GM18502 (cell line): ENCODE measurements at regions not wholly inside any gene's neighbourhood (a gene's known extent, or its start where the extent isn't known, plus 50 kb on each side); places are given as distances from the start of the nearest gene placed in this dataset.
"Not testable (repeated sequence)": the region's sequence is repeated elsewhere in the genome, so short reads cannot be mapped to it uniquely, and the experiment has no call there.

Source experiments
- ATAC-seq: cut with Tn5 transposase; IDR thresholded peaks from one replicate; pipeline ENCODE4 v1.9.1; 2021; ENCODE audit warnings: mild to moderate bottlenecking; ENCODE audit not compliant: unreplicated experiment, poor library complexity

DNA sequence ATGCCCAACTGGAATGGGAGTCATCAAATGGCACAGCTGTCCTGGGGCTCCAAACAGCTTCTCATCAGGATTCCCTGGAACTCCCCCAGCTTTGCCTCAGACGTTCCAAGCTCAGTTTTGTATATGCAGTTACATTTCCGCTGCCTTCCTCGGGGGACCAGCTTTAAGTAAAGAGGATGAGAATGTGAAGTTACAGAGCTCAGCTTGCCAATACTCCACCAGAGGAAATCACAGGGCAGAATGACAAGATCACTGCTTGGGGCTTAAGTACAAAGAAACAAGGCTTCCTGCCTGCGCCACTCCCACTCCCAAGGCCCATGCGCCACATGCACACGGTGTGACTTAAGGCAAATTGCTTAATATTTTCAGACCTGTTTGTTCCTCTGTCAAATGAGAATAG, 272.4 kb upstream of the CDH11 start:
- no peak for ATAC-seq

- ATAC-seq = no peak
These were observed 271.1 kb upstream of the CDH11 start for GRCh38 chr16:65392806-65393565.

DNA sequence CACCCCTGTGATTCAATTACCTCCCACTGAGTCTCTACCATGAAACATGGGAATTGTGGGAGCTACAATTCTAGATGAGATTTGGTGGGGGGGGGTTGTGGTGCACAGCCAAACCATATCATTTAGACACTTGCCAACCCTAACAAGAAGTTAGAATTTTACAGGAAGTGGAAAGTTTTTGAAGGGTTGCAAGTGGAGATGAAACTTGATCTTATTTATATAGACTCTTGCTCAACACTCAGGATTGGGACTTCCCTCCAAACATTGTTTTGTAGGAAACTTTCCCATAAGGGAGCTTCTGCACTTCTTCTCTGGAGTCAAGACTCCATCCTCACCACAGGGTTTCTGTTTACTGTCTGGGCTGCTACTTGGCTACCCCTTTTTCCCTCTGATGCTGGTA, 266.7 kb upstream of the CDH11 start:
- ATAC-seq = no peak

- no peak for ATAC-seq
These were observed 264.8 kb upstream of the CDH11 start for GRCh38 chr16:65386672-65387071.

- ATAC-seq = no peak
These were observed 262.6 kb upstream of the CDH11 start for GRCh38 chr16:65384441-65384840.

DNA sequence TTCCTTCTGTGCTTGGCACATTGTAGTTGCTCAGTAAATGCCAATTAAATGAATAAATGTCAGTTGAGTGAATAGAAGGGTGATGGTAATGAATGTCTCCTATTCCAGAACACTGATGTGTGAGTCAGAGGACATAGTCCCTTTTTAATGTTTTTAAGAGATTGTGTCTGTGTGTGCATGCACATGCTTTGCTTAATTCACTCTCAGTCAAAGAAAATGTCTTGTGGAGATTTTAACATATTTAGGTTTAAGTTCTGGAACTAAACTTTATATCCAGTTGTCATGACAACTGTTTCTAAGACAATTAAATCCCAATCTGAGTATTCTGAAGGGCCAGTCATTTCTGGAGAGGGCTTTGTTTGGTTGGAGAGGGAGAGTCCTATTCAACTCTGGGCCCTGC, 255.3 kb upstream of the CDH11 start:
- no peak for ATAC-seq

- no peak for ATAC-seq
These were observed 254.7 kb upstream of the CDH11 start for GRCh38 chr16:65376601-65377000.

DNA sequence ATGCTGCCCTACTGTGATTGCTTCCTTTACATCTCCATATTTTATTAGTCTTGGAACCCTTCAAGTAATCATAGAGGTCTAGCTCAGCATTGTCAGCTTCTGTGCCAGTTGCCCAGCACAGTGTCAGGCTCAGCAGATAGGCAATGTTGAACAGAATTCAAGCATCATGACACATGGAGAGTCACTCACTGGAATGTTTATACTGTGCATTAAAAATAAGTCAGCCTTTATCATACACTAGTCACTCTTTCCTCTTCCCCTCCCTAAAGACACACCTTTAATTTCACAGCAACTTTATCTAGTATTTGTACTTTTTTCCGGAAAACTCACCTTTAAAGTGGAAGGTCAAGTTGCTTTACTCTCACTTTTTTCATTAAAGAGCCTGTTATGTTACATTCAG, 253.8 kb upstream of the CDH11 start:
- ATAC-seq = no peak

- ATAC-seq = no peak
These were observed 251.2 kb upstream of the CDH11 start for GRCh38 chr16:65373097-65373496.

DNA sequence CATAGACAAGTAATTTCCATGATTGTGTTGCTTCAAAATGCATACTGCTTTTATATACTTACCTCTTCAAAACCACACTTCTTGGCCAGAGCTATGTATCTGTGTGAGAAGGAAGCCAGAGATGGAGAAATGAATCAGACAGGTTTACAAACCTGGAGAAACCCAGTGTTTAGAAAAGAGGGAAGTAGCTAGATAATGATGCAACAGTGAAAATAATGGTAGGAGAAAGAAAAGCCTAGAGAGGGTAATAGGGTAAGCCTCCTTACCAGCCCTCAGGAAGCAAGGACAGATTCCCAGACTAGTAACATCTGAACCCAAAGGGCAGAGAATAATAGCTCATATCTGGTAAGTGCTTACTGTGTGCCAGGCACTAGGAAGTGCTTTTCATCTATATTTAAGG, 250.3 kb upstream of the CDH11 start:
- no peak for ATAC-seq

DNA sequence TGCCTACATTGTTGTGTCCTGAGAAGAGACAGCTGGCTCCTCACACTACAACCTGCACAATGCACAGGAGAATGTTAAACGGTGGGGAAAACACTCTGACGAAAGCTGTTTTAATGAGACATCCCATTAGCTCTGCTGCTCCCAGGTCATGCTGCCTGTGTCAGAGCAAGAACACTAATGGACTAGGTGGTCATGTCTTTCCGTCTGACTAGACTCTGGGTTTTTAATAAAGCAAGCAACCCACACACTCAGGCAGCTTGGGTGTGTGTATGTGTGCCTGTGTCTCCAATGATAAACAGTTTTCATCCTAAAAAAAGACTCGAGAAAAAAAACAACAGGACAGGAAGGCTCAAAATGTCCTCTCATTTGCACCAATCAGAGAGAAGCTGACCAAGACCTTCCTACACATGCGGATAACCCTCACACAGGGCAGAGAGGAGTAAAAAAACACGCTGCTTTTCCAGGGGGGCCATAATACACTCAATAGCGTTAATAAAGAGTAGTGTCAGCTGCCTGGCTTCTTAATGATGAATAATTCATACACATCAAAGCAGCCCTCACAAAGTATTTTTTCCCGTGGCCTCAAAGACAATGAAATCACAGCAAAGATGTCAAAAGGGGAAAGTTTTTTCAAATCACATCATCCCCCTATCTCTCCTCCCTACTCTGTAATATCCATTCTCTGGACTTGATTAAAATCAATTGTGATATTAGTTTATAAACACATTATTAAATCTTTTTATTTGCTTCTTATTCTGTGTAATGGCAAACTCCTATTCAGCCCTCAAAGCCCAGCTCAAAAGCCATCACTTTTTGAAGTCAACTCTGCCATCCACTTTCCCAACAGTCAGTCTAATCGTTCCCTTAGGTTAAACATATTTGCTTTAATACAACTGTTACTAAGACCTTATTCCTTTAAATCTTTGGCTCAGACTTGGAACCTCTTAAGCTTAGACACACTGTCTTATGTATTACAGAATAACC, 244.2 kb upstream of the CDH11 start:
- ATAC-seq = no peak

DNA sequence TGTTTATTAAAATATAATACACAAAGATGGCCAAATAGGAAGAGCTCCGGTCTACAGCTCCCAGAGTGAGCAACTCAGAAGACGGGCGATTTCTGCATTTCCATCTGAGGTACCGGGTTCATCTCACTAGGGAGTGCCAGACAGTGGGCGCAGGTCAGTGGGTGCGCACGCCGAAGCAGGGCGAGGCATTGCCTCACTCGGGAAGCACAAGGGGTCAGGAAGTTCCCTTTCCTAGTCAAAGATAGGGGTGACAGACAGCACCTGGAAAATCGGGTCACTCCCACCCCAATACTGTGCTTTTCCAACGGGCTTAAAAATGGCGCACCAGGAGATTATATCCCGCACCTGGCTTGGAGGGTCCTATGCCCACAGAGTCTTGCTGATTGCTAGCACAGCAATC, 234.9 kb upstream of the CDH11 start:
- not testable (repeated sequence) for ATAC-seq

DNA sequence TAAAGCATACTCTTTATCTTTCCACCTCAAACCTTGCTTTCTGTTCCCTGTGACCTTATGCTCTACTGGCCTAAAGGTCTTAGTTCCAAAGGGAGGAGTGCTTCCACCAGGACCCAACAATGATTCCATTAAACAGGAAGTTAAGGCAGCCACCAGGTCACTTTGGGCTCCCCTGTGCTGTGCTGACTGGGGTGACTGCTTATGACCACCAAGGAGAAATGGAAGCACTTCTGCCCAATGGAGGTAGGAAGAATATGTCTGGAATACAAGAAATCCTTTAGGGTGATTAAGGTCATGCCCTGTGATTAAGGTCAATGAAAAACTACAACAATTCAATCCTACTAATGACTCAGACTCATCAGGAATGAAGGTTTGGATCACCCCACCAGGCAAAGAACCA, 233.8 kb upstream of the CDH11 start:
- ATAC-seq = no peak

DNA sequence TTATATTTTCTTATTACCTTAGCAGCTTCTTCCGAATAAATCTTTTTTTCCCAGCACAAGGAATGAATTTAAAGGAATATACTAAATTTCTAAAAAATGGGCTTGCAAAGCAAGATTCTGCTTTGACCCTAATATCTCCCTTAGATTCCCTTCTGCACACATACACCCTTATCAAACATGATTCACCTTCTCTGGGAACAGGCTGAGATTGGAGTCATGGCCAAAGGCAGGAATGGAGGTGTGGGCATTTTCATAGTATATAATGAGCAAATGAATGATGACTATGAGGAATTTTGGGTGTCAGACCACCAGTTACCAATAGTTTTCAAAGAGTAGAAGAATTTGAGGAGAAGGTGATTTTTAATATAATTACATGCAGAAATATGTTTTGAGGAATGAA, 231.3 kb upstream of the CDH11 start:
- ATAC-seq = no peak

GRCh38 chr16:65349626-65350025, 227.8 kb upstream of the CDH11 start:
- ATAC-seq = no peak

DNA sequence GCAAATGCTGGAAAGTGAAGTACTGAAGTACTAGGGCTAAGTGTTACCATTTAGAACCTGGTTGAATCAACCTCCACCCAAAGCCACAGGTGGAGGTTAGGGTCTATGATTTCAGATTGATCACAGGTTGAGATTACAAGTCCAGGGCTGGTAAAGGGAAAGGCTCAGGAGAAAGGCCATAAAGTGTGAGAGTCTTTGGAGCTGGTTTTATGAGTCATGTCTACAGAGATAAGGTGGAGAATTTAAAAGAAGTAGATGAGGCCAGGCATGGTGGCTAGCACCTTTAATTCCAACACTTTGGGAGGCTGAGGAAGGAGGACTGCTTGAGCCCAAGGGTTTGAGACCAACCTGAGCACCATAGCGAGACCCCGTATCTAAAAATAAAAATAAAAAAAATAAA, 221.7 kb upstream of the CDH11 start:
- no peak for ATAC-seq

GRCh38 chr16:65342231-65342866, 220.5 kb upstream of the CDH11 start:
- no peak for ATAC-seq

- no peak for ATAC-seq
These were observed 217.2 kb upstream of the CDH11 start for GRCh38 chr16:65339062-65339461.

DNA sequence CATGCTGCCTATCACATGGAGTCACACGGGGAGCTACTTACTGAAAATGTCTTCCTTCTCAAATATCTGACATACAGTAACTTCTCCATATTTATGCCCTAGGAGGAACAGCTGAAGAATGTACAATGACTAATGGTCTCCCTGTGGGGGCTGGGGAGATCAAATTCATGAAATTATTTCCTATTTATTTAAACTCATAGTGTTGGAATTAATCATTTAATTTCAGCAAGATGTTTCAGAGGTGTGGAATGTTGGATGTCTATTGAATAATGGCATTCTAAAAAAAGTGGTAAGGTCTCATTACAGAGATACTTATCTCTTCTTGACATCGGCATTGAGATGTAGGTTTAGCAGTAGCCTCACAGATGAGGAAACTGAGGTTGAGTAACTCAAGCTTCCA, 214.3 kb upstream of the CDH11 start:
- ATAC-seq = no peak

DNA sequence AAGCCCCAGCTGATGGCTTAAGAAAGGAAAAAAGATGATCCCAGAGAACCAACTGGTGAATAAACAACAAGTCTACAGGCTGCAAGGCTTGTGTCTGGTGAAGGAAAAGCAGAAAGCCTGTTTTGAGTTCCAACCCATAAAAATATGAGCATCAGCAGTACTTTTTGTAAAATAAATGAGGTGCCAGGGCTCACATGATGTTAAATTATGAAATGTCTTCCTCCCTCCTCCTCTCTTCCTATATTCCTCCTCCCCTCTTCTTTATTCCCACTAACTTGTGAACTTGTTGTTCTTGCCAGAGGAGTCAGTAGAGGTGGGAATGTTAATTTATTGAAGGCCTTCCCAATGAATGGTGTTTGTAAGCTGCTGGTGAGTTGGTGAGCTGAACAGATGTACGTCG, 212.2 kb upstream of the CDH11 start:
- no peak for ATAC-seq

GRCh38 chr16:65333283-65333682, 211.4 kb upstream of the CDH11 start:
- no peak for ATAC-seq
